Neural cell (in vitro differentiated cells): ENCODE measurements at regions not wholly inside any gene's neighbourhood (a gene's known extent, or its start where the extent isn't known, plus 50 kb on each side); places are given as distances from the start of the nearest gene placed in this dataset.

Experiments used
- H2AFZ ChIP-seq: fragments of 200-600, 300-800 bp; sonication (generic), shearing (Covaris generic); 2 replicates; pipeline ENCODE4 v1.6.0; 2014; ENCODE audit warnings: low read depth, mild to moderate bottlenecking, antibody characterized with exemption, low read length, moderate library complexity
- H3F3A ChIP-seq: fragments of 200-600 bp; shearing (Covaris generic); 2 replicates; pipeline ENCODE4 v1.6.1; 2016; ENCODE audit warnings: mild to moderate bottlenecking, moderate library complexity, mixed read lengths, antibody characterized with exemption, low read length; ENCODE audit not compliant: insufficient read depth, poor library complexity, severe bottlenecking
- H3K27ac ChIP-seq: fragments of 200-600, 300-800 bp; sonication (generic), shearing (Covaris generic); 2 replicates; pipeline ENCODE4 v1.5.1; 2014; ENCODE audit warnings: mild to moderate bottlenecking, low read length, moderate library complexity
- H3K27me3 ChIP-seq: fragments of 300-800, 200-600 bp; sonication (generic), shearing (Covaris generic); 2 replicates; pipeline ENCODE4 v1.6.0; 2014; ENCODE audit warnings: mild to moderate bottlenecking, low read depth, low read length, moderate library complexity; ENCODE audit not compliant: insufficient read depth
- H3K36me3 ChIP-seq: fragments of 300-800, 200-600 bp; sonication (generic), shearing (Covaris generic); 2 replicates; pipeline ENCODE4 v1.5.1; 2014; ENCODE audit warnings: mild to moderate bottlenecking, antibody characterized with exemption, low read length, moderate library complexity; ENCODE audit not compliant: insufficient read depth
- H3K4me2 ChIP-seq: fragments of 300-800, 200-600 bp; sonication (generic), shearing (Covaris generic); 2 replicates; pipeline ENCODE4 v1.6.0; 2014; ENCODE audit warnings: mild to moderate bottlenecking, low read length
- H3K4me3 ChIP-seq: fragments of 300-800, 200-600 bp; sonication (generic), shearing (Covaris generic); 2 replicates; pipeline ENCODE4 v1.5.1; 2014; ENCODE audit warnings: mild to moderate bottlenecking, low read length, moderate library complexity
- H3K79me2 ChIP-seq: fragments of 200-600 bp; shearing (Covaris generic); replicated peaks from 2 replicates; pipeline ENCODE4 v1.6.0; 2014; ENCODE audit warnings: mild to moderate bottlenecking, low read length, moderate library complexity; ENCODE audit not compliant: insufficient read depth
- H3K9ac ChIP-seq: fragments of 300-800, 200-600 bp; sonication (generic), shearing (Covaris generic); 2 replicates; pipeline ENCODE4 v1.6.1; 2016; ENCODE audit warnings: mild to moderate bottlenecking, low read length, mixed read lengths
- H3K9me2 ChIP-seq: fragments of 200-600 bp; shearing (Covaris generic); 2 replicates; pipeline ENCODE4 v1.6.1; 2016; ENCODE audit warnings: mild to moderate bottlenecking, low read length, mixed read lengths; ENCODE audit not compliant: insufficient read depth
- H3K9me3 ChIP-seq: fragments of 200-600, 300-800 bp; sonication (generic), shearing (Covaris generic); 2 replicates; pipeline ENCODE4 v1.6.1; 2016; ENCODE audit warnings: mild to moderate bottlenecking, mixed run types, low read length, moderate library complexity, mixed read lengths
- H4K20me1 ChIP-seq: fragments of 200-600 bp; shearing (Covaris generic); 2 replicates; pipeline ENCODE4 v1.6.1; 2016; ENCODE audit warnings: mild to moderate bottlenecking, mixed run types; ENCODE audit not compliant: insufficient read depth
- EP300 ChIP-seq: fragments of 450-650 bp; conservative IDR thresholded peaks from 2 replicates; pipeline ENCODE4 v1.6.1; 2014; ENCODE audit warnings: antibody characterized with exemption, mild to moderate bottlenecking, moderate library complexity; ENCODE audit not compliant: poor library complexity, severe bottlenecking
- EZH2 ChIP-seq: fragments of 200-600, 300-800 bp; shearing (Covaris generic), sonication (generic); IDR thresholded peaks from 2 replicates; pipeline ENCODE4 v1.6.1; 2014; ENCODE audit warnings: antibody characterized with exemption, low read length, borderline replicate concordance, mild to moderate bottlenecking; ENCODE audit not compliant: insufficient read depth, poor library complexity, severe bottlenecking
- MXI1 ChIP-seq: fragments of 450-650 bp; conservative IDR thresholded peaks from 2 replicates; pipeline ENCODE4 v1.6.1; 2014; ENCODE audit warnings: antibody characterized with exemption, mild to moderate bottlenecking; ENCODE audit not compliant: poor library complexity, severe bottlenecking
- POLR2AphosphoS5 ChIP-seq: IDR thresholded peaks from 2 replicates; pipeline ENCODE4 v1.6.1; 2012
- RAD21 ChIP-seq: fragments of 450-650 bp; conservative IDR thresholded peaks from 2 replicates; pipeline ENCODE4 v1.6.1; 2014; ENCODE audit warnings: antibody characterized with exemption, mild to moderate bottlenecking, moderate library complexity
- SMC3 ChIP-seq: fragments of 450-650 bp; conservative IDR thresholded peaks from 2 replicates; pipeline ENCODE4 v1.6.1; 2014; ENCODE audit warnings: antibody characterized with exemption, mild to moderate bottlenecking, moderate library complexity; ENCODE audit not compliant: poor library complexity
- TAF1 ChIP-seq: IDR thresholded peaks from 2 replicates; pipeline ENCODE4 v1.6.1; 2012; ENCODE audit warnings: low read depth
- TF ChIP-seq, protein P1 (sequence below): IDR thresholded peaks from 2 replicates; pipeline ENCODE4 v1.6.1; 2012; ENCODE audit warnings: borderline replicate concordance
- TF ChIP-seq, protein P2 (sequence below): fragments of 450-650 bp; IDR thresholded peaks from 2 replicates; pipeline ENCODE4 v1.5.1; 2014; ENCODE audit warnings: antibody characterized with exemption, mild to moderate bottlenecking, moderate library complexity; ENCODE audit not compliant: poor library complexity, severe bottlenecking

DNA sequence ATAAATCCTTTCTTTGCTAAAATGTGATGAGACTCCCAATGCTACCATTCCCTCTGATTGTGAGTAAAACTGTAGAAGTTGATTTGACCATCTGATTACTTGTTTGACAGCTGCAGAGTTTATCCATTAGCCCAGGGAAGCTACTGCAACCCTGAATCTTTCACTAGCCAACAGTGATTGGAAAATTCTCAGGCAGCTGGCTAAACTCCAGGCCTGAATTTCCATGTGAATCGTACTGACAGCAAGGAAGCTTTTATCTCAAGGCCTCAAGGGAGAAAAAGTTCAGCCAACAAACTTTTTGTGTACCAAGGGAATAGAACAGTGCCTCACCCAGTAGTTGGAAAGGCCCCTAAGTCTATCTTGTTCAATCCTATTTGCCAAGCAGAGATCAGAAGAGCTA is 246.7 kb upstream of the TRPM3 start:
- Histone ChIP-seq H3K27ac (no peak overlapping the region), H3K4me2 (no peak overlapping the region), H3K9me3 (no peaks in the 10 kb centered on the region), H3K79me2 (no peaks in the 10 kb centered on the region), H3K4me3 (no peak overlapping the region), H3K36me3 (no peaks in the 10 kb centered on the region), H4K20me1 (no peaks in the 10 kb centered on the region), H3F3A (no peaks in the 10 kb centered on the region), H3K27me3 (no peaks in the 10 kb centered on the region), H3K9ac (no peak overlapping the region), H2AFZ (no peak overlapping the region), H3K9me2 (no peaks in the 10 kb centered on the region)
- no peak for TF ChIP-seq SMC3
- TF ChIP-seq, protein P1, sequence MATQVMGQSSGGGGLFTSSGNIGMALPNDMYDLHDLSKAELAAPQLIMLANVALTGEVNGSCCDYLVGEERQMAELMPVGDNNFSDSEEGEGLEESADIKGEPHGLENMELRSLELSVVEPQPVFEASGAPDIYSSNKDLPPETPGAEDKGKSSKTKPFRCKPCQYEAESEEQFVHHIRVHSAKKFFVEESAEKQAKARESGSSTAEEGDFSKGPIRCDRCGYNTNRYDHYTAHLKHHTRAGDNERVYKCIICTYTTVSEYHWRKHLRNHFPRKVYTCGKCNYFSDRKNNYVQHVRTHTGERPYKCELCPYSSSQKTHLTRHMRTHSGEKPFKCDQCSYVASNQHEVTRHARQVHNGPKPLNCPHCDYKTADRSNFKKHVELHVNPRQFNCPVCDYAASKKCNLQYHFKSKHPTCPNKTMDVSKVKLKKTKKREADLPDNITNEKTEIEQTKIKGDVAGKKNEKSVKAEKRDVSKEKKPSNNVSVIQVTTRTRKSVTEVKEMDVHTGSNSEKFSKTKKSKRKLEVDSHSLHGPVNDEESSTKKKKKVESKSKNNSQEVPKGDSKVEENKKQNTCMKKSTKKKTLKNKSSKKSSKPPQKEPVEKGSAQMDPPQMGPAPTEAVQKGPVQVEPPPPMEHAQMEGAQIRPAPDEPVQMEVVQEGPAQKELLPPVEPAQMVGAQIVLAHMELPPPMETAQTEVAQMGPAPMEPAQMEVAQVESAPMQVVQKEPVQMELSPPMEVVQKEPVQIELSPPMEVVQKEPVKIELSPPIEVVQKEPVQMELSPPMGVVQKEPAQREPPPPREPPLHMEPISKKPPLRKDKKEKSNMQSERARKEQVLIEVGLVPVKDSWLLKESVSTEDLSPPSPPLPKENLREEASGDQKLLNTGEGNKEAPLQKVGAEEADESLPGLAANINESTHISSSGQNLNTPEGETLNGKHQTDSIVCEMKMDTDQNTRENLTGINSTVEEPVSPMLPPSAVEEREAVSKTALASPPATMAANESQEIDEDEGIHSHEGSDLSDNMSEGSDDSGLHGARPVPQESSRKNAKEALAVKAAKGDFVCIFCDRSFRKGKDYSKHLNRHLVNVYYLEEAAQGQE = no peak
- no peak for TF ChIP-seq TAF1

DNA sequence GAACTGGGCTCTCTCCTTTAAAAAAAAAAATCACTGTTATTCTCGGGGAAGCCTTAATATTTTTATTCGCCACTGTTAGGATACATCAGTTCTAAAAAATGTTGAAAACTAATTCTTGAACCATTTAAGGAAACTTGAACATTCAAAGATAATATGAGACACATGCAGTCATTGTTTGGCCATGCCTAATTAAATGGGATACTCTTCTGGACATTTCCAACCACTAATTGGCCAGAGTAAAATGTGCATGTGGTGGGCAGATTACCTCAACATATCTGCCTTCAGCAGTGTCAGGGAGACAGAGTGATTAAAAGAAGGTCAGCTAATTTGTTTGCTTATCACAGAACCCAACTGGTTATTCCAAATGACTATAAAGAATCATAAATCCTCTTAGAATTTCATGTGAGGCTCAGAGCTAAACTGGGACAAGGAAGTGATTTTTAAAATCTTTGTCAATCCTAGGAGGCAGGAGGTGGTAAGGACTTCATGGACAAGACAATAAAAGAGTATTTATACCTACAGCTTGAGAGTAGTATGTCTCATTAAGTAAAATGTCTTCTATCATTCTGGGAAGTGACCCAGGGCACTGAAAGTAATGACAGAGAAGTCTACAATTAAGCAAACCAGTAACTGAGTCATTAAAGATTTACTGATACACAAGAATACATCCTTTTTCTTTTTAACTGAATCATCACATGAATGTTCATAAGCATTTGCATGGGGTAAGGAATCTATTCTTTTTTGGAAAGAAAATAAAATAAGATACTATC is 242.9 kb upstream of the TRPM3 start:
- Histone ChIP-seq H3K9me2 (no peaks in the 10 kb centered on the region), H2AFZ (no peak overlapping the region), H3F3A (no peaks in the 10 kb centered on the region), H3K36me3 (no peaks in the 10 kb centered on the region), H3K9me3 (no peaks in the 10 kb centered on the region), H3K79me2 (no peaks in the 10 kb centered on the region), H3K4me3 (no peak overlapping the region), H3K9ac (no peak overlapping the region), H3K27ac (no peak overlapping the region), H3K4me2 (no peak overlapping the region), H4K20me1 (no peaks in the 10 kb centered on the region), H3K27me3 (no peaks in the 10 kb centered on the region)
- TF ChIP-seq MXI1 (no peak), EP300 (no peak), SMC3 (no peak), TAF1 (no peak), RAD21 (no peak), EZH2 (no peak), POLR2AphosphoS5 (no peak)
- TF ChIP-seq, protein P1 = no peak
- TF ChIP-seq, protein P2, sequence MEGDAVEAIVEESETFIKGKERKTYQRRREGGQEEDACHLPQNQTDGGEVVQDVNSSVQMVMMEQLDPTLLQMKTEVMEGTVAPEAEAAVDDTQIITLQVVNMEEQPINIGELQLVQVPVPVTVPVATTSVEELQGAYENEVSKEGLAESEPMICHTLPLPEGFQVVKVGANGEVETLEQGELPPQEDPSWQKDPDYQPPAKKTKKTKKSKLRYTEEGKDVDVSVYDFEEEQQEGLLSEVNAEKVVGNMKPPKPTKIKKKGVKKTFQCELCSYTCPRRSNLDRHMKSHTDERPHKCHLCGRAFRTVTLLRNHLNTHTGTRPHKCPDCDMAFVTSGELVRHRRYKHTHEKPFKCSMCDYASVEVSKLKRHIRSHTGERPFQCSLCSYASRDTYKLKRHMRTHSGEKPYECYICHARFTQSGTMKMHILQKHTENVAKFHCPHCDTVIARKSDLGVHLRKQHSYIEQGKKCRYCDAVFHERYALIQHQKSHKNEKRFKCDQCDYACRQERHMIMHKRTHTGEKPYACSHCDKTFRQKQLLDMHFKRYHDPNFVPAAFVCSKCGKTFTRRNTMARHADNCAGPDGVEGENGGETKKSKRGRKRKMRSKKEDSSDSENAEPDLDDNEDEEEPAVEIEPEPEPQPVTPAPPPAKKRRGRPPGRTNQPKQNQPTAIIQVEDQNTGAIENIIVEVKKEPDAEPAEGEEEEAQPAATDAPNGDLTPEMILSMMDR = no peak
